Psoas muscle (tissue), 7 donors: ENCODE measurements at regions not wholly inside any gene's neighbourhood (a gene's known extent, or its start where the extent isn't known, plus 50 kb on each side); places are given as distances from the start of the nearest gene placed in this dataset.
"Not testable (repeated sequence)": the region's sequence is repeated elsewhere in the genome, so short reads cannot be mapped to it uniquely, and the experiment has no call there.

Experiments
- ATAC-seq, 4 donors: fragments of 200-7000 bp; cut with Tn5 transposase; one replicate each; pipeline ENCODE4 v1.9.1; 2020; ENCODE audit warnings: moderate library complexity in 3 of 4, mild to moderate bottlenecking in 2 of 4
- DNase-seq, 2 donors: peaks; one replicate each; pipeline ENCODE4 v3.0.0-alpha.2; 2020
- H3K27ac ChIP-seq: fragments of 200-600 bp; one replicate; pipeline ENCODE4 v1.8.0; 2022
- H3K27me3 ChIP-seq, 3 donors: fragments of 200-600 bp in 1 of 3; one replicate each; pipeline versions ENCODE4 v1.6.1 to v1.8.0; 2013 to 2022; ENCODE audit warnings: low read length in 2 of 3, mild to moderate bottlenecking in 2 of 3, moderate library complexity in 1 of 3; ENCODE audit not compliant: insufficient read depth in 3 of 3
- H3K36me3 ChIP-seq, 2 donors: fragments of 200-600 bp in 1 of 2; one replicate each; pipeline versions ENCODE4 v1.6.1 to v1.8.0; 2013 to 2022; ENCODE audit warnings: low read depth in 1 of 2, mild to moderate bottlenecking in 1 of 2, moderate library complexity in 1 of 2; ENCODE audit not compliant: insufficient read depth in 1 of 2
- H3K4me1 ChIP-seq: fragments of 200-600 bp; one replicate; pipeline ENCODE4 v1.8.0; 2022
- H3K4me3 ChIP-seq: fragments of 200-600 bp; one replicate; pipeline ENCODE4 v1.8.0; 2022; ENCODE audit warnings: mild to moderate bottlenecking
- H3K9me3 ChIP-seq: fragments of 200-600 bp; one replicate; pipeline ENCODE4 v1.8.0; 2022
- CTCF ChIP-seq: fragments of 200-600 bp; IDR thresholded peaks from one replicate; pipeline ENCODE4 v1.8.0; 2022; ENCODE audit warnings: antibody characterized with exemption
- WGBS, 3 donors: extraction: QIAGEN DNeasy Blood & Tissue Kit; methylation state at CpG; one replicate each; pipeline versions ENCODE4 v1.1.6 to v1.1.7; 2013; 5-methylcytosine and 5-hydroxymethylcytosine counted together
- intact Hi-C, 2 donors: fragments of 100-400 bp; cut with DNase I; formaldehyde crosslinking; loops; one replicate each; pipeline versions ENCODE4 v1.11.0 to v1.14.2; 2022
- donor health status: healthy with polysubstance abuse.
- donor health status: DM: no; HTN: no; CAD: no; lungs with moderate emphysema.
- donor health status: Bipolar disorder and iron deficiency.
- donor health status: healthy.
- donor health status: DM: yes; HTN: yes; CAD: no.
- donor health status: DM: no; HTN: no; CAD: no.
- donor health status: DM: yes; HTN: yes; CAD: no.

- TF ChIP-seq CTCF: no peak
- H3K27me3 ChIP-seq: no peaks in the 10 kb centered on the region
- no peak overlapping the region for H3K4me3 ChIP-seq
- no peak for ATAC-seq
- H3K27ac ChIP-seq: no peak overlapping the region
- DNase-seq: no peak
- WGBS, 3 donors: 95 to 97% (median 95%) methylated on average over 2 of the region's 2 CpGs
- intact Hi-C loops: no loop called here
- H3K36me3 ChIP-seq: no peaks in the 10 kb centered on the region
- no peaks in the 10 kb centered on the region for H3K4me1 ChIP-seq
- H3K9me3 ChIP-seq: no peaks in the 10 kb centered on the region
These were observed 748.5 kb upstream of the MBL2 start for GRCh38 chr10:53521046-53521445.

- TF ChIP-seq CTCF: no peak
- no peaks in the 10 kb centered on the region for H3K27me3 ChIP-seq
- no peaks in the 10 kb centered on the region for H3K4me1 ChIP-seq
- intact Hi-C loops: no loop called here
- DNase-seq (no peak), ATAC-seq (no peak)
- H3K9me3 ChIP-seq: no peaks in the 10 kb centered on the region
- no peak overlapping the region for H3K27ac ChIP-seq
- 37 to 60% (median 39%) methylated on average over 1 of the region's 1 CpG for WGBS, 3 donors
- no peaks in the 10 kb centered on the region for H3K36me3 ChIP-seq
- no peak overlapping the region for H3K4me3 ChIP-seq
These were observed 735.6 kb upstream of the MBL2 start for GRCh38 chr10:53508197-53508596.

- H3K36me3 ChIP-seq, H3K4me3 ChIP-seq, H3K27ac ChIP-seq, H3K9me3 ChIP-seq, DNase-seq, intact Hi-C loops, H3K27me3 ChIP-seq, H3K4me1 ChIP-seq, ATAC-seq: not testable (repeated sequence)
- WGBS, 3 donors: 86 to 98% (median 90%) methylated on average over 2 of the region's 2 CpGs
These were observed 731.9 kb upstream of the MBL2 start for GRCh38 chr10:53504492-53504891.

- no peaks in the 10 kb centered on the region for H3K4me1 ChIP-seq
- ATAC-seq: no peak
- 45 to 60% (median 57%) methylated on average over 2 of the region's 2 CpGs for WGBS, 3 donors
These were observed 719.2 kb upstream of the MBL2 start for GRCh38 chr10:53491774-53492173.

GRCh38 chr10:53490553-53490952 lies 718.0 kb upstream of the MBL2 start:
- Histone ChIP-seq H3K27me3 (no peaks in the 10 kb centered on the region), H3K36me3 (no peaks in the 10 kb centered on the region), H3K9me3 (no peaks in the 10 kb centered on the region), H3K4me1 (no peaks in the 10 kb centered on the region), H3K27ac (no peak overlapping the region), H3K4me3 (no peak overlapping the region)
- no peak for ATAC-seq
- intact Hi-C loops: no loop called here
- no peak for DNase-seq
- 97 to 100% (median 100%) methylated on average over 1 of the region's 1 CpG for WGBS, 3 donors
- no peak for TF ChIP-seq CTCF

More at GRCh38 chr10:53491774-53492173, 719.2 kb upstream of the MBL2 start:
- Histone ChIP-seq H3K9me3 (no peaks in the 10 kb centered on the region), H3K27ac (no peak overlapping the region), H3K36me3 (no peaks in the 10 kb centered on the region), H3K4me3 (no peak overlapping the region), H3K27me3 (no peaks in the 10 kb centered on the region)
- no peak for DNase-seq
- intact Hi-C loops: no loop called here
- no peak for TF ChIP-seq CTCF
